HG03025 (cell line): ENCODE measurements at regions not wholly inside any gene's neighbourhood (a gene's known extent, or its start where the extent isn't known, plus 50 kb on each side); places are given as distances from the start of the nearest gene placed in this dataset.

Experiments
- ATAC-seq: cut with Tn5 transposase; IDR thresholded peaks from one replicate; pipeline ENCODE4 v1.9.1; 2021; ENCODE audit warnings: mild to moderate bottlenecking, moderate library complexity; ENCODE audit not compliant: unreplicated experiment, low FRiP score

- no peak for ATAC-seq
Observed at GRCh38 chr11:91967026-91967690, 257.5 kb upstream of the FAT3 start.

DNA sequence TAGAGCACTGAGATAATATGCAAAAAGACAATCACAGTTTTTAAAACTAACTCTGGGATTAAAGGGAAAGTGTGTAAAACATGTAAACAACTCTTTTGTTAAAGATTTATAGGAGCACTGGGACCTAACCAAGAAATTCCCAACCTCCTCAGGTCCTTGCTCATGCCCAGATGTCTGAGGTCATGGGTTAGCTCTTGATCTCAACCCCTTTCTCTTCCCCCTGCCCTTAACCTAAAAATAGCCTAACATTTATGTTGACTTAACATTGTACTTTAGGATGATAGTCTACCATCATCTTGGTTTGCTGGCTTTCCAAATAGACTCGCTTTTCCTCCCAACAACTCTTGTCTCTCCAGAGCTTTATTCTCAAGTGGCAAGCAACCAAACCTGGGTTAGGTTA lies 258.2 kb upstream of the FAT3 start:
- ATAC-seq, result no peak

DNA sequence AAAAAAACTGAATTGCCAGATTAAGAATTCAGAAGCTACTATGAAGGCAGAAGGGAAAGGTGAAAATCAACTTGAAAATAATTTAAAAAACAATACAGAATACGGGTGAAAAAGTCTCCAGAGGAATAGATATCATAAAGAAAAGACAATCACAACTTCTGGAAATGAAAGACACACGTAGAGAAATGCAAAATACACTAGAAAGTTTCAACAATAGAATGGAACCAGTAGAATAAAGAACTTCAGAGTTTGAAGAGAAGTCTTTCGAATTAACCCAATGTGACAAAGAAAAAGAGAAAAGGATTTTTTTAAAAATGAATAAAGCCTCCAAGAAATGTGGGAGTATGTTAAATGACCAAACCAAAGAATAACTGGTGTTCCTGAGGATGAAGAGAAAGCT lies 263.8 kb upstream of the FAT3 start:
- no peak for ATAC-seq

- ATAC-seq, result no peak
Observed at GRCh38 chr11:91959411-91959810, 265.2 kb upstream of the FAT3 start.

- ATAC-seq, result no peak
Observed at GRCh38 chr11:91956711-91957110, 267.9 kb upstream of the FAT3 start.

DNA sequence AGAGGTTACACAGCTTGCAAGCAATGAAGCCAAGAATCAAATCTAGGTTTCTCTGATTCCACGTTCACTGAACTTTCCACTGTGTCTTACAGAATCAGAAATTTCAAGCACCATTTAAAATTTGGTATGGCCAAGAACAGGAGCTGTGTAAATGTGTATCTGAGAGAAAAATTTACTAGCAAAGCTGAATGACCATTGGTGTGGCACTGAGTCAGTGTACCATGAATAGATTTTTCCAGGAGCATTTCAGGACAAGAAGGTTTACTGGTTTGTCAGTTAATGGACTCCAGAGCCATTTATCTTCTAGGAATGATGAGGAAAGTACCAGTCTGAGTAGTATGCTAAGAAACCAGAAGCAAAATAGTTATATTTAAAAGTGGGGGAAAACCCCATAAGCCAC lies 269.4 kb upstream of the FAT3 start:
- no peak for ATAC-seq

- no peak for ATAC-seq
Observed at GRCh38 chr11:91952056-91952455, 272.6 kb upstream of the FAT3 start.

GRCh38 chr11:91947215-91947820 lies 277.3 kb upstream of the FAT3 start:
- no peak for ATAC-seq

- ATAC-seq, result no peak
Observed at GRCh38 chr11:91946397-91946951, 278.1 kb upstream of the FAT3 start.

- ATAC-seq, result no peak
Observed at GRCh38 chr11:91935120-91935519, 289.5 kb upstream of the FAT3 start.

DNA sequence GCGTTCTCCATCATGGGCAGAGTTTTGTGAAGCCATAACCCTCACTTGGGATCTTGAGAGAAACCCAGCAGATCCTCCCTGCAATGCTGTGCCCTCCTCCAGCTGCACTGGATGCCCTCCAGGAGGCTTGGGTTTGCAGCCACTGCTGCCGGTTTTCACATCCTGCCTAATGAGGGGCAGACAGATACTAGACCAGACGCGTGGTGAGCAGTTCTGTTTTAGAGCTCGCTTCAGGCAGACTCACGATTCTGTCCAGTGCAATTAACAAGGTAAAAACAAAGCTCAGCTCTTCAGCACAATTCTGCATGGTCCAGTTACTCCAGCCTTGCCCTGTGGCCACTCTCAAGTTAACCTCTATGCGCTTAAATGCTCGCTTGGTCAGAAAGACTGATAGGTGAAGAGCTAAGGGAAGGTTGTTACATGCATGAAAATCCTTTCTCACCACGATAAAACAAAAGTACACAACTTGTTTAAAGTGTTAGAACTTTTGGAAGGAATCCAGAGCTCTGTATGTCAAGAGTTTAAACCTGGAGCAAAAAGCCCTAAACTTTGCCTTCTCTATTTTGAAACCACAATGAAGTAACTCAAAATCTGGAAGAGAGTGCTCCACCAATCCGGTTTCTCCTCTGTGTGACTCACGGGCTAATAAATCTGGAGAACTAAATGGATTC lies 292.3 kb upstream of the FAT3 start:
- ATAC-seq, result no peak

- ATAC-seq, result no peak
Observed at GRCh38 chr11:91927448-91927847, 297.2 kb upstream of the FAT3 start.

GRCh38 chr11:91926965-91927364 lies 297.7 kb upstream of the FAT3 start:
- no peak for ATAC-seq

DNA sequence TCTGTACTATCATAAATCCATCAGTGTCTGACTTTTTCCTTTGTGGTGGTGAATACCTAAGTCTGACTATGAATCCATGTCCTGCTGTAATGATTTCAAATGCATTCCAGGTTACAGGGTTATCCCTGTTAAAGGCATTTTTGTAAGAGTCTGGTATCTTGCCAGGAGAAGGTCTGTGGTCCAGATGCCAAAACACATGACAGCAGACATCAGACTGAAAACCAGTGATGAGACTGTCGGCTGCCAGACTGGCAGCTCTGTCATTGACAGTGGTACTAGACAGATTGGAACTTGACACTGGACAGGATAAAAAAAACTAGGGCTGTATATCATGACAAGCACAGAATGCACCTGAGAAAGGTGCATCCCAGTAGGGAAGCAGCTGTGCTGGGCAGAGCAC lies 301.8 kb upstream of the FAT3 start:
- no peak for ATAC-seq

DNA sequence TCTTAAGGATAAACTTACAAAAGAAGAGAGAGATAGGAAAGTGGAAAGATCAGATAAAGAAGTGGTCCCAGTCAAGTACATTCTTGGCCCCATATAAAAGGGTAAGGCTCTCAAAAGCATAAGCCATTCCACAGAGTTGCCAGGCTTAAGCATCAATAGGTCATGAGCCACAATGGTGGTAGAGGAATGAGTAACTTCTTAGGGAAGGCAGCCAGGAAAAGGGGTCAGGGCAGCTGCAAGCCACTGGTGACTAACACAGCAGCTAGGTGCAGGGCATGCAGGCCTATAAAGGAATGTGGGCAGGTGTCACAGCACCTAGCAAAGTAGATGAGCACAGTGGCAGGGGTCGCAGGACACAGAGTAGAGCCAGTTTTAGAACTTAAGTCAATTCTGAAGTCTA lies 302.6 kb upstream of the FAT3 start:
- no peak for ATAC-seq

DNA sequence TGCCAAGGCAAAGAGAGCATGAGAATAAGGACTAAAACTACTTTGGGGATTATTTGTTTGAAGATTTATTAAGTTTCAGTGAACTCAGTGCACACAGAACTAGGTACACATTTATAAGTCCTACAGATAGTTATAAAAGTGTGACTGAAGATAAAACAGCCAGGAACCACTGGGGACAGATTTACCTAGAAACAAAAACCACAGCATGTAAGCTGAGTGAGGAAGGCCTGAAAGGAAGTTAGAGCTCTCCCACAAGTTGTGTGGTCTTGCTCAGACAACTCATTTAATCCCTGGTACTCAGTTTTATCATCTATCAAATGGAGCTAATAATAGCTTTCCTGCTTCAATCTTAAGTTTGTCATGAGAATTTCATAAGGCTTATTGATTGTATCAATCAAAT lies 311.2 kb upstream of the FAT3 start:
- ATAC-seq, result no peak

- no peak for ATAC-seq
Observed at GRCh38 chr11:91912322-91912721, 312.3 kb upstream of the FAT3 start.

DNA sequence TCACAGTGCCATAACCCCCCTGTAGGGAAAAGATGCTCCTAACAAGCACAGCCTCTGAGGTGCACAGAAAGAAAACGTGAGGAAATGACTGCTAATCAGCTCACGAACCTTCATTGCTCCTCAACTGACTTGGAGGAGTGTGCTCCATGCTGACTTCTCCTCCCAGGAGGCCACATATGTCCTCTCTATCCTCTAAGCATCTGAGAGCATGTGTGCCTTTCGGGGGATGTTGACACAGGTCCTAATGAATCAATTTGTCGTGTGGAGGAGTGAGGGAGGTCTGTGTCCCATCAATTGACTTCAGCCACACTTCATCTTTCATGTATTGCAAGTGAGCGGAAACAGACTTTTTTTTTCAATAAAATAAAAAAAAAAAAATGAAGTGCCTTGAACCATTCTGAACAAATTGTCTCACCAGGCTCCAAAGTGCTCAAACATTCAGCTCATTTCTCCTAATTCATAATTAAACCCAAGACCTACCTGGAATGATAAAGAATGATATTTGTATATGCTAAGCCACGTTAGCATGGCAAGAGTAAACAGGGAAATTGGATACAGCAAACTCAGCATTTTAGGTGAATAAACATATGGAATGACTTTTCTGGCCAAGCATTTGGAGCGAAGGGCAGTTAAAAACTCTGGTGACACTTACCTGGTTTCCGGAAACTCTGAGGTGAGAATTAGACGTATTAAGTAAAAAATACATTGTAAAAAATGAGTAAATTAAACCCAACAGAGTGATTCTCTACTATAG lies 317.6 kb upstream of the FAT3 start:
- no peak for ATAC-seq

GRCh38 chr11:91904792-91905785 lies 319.5 kb upstream of the FAT3 start:
- no peak for ATAC-seq

- no peak for ATAC-seq
Observed at GRCh38 chr11:91902312-91902711, 322.3 kb upstream of the FAT3 start.
